GM03348 (cell line): ENCODE measurements at regions not wholly inside any gene's neighbourhood (a gene's known extent, or its start where the extent isn't known, plus 50 kb on each side); places are given as distances from the start of the nearest gene placed in this dataset.
"Not testable (repeated sequence)": the region's sequence is repeated elsewhere in the genome, so short reads cannot be mapped to it uniquely, and the experiment has no call there.

Source experiments
- DNase-seq: peaks from one replicate; pipeline ENCODE4 v3.0.0; 2012; ENCODE audit warnings: low spot score

DNA sequence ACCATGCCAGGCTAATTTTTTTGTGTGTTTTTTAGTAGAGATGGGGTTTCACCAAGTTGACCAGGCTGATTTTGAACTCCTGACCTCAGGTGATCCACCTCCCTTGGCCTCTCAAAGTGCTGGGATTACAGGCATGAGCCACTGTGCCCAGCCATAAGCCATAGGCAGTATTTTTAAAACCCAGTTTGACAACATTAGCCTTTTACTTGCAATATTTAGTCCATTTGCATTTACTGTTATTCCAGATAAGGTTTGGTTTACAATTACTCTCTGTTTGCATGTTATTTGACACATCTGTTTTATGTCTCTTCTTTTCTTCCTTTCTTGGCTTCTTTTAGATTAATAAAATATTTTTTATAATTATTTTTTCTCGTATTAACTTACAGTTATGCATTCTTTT lies 83.6 kb upstream of the EPHB3 start:
- no peak for DNase-seq

DNA sequence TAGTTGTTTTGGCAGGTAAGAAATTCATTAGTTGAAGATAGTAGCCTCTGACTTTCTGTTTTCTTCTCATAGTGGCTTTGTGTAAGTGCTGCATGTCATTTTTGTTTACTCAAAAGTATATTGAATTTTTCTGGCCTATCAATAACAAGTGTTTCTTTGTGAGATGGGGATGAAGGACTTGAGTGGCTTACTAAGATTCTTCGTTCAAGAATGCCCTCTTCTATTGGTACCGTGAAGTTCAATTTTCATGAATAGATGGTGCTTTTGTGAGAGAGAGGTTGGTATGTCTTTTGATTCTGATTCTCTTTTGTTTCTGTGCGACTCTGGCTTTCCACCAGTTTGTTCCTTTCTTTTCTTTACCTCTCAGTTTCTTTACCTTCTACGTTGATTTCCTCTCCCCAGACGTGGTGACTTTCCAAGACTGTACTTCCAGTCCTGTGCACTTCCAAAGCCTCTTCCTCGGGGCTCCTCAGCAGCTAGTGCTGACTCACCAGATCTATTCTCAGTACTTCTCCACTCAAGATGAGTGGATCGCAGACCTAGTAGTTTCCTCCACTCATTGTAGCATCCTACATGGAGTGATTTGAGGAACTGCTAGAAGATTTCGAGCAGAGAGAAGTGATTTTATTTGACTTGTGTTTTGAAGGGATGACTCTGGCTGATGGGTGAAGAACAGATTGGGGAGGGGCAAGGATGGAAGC lies 82.0 kb upstream of the EPHB3 start:
- no peak for DNase-seq

DNA sequence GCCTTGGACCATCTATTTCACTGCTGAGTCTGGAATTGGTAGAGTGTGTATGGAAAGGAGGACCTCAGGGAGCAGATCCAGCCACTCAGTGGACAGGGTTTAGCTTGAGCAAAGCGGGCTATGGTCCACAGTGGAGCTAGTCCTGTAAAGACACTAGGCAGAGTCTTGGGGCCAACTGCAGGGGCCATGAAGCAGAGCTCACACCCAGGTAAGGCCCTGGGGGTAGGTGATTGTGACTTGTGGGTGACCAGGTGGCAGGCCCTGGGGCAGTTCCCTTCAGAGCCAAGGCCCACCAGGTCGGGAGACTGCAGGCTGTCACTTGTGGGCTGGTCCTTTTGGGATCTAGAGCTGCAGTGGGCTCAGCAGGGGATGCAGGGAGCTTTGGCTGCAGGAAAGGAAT lies 80.8 kb upstream of the EPHB3 start:
- DNase-seq = no peak

DNA sequence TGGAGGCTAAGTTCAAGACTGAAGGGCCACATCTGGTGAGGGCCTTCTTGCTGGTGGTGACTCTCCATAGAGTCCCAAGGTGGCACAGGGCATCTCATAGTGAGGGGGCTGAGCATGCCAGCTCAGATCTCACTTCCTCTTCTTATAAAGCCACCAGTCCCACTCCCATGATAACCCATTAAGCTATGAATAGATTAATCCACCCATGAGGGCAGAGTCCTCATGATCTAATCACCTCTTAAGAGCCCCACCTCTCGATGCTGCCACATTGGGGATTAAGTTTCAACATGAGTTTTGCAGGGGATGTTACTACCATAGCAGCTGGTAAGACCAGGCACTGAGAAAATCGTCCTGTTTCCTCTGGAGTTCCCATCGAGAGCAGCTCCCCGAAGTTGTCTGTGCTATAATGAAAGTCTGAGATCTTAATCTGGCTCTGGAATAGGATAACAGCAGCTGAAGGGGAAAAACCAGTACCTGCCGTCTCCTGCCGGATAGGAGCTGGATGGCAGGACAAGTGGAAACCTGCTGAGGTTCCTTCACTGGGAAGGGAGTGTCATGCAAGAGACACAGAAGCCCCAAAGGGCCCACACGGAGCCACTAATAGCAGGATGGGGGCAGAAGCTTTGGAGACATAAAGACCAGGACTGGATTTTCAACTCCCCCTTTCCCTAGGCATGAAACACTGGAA lies 79.5 kb upstream of the EPHB3 start:
- no peak for DNase-seq

DNA sequence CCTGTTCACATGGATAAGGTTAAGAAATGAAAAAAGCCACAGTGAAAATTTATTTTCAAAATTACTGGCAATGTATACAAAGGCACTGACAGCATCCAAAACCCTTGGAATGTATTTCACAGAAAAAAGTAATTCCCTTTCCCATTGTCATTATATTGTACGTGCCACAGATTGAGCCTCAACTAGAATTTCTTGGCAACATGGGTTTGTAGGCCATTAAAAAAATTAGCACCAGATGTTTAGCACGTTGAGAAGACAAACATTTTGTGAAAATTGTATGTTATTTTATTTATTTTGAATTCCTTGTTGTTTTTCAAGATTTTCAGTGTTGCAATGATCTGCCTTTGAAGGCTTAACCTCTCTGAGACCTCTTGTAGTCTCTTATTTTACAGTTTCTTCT lies 76.3 kb upstream of the EPHB3 start:
- no peak for DNase-seq

DNA sequence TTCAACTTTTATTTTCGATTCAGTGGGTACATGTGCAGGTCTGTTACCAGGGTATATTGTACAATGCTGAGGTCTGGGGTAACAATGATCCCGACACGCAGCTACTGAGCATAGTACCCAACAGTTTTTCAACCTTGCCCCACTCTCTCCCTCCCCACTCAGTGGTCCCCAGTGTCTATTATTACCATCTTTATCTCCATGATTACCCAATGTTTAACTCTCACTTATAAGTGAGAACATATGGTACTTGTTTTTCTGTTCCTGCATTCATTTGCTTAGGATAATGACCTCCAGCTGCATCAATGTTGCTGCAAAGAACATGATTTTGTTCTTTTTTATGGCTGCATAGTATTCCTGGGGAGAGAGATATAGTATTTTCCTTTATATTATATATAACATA lies 75.7 kb upstream of the EPHB3 start:
- DNase-seq = no peak

DNA sequence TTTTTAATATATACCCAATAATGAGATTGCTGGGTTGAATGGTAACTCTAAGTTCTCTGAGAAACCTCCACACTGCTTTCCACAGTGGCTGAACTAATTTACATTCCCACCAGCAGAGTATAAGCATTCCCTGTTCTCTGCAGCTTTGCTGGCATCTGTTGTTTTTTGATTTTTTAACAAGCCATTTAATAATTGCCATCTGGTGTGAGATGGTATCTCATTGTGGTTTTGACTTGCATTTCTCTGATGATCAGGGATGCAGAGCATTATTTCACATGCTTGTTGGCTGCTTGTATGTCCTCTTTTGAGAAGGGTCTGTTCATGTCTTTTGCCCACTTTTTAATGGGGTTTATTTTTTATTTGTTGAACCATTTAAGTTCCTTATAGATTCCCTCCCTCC lies 75.0 kb upstream of the EPHB3 start:
- DNase-seq = no peak

DNA sequence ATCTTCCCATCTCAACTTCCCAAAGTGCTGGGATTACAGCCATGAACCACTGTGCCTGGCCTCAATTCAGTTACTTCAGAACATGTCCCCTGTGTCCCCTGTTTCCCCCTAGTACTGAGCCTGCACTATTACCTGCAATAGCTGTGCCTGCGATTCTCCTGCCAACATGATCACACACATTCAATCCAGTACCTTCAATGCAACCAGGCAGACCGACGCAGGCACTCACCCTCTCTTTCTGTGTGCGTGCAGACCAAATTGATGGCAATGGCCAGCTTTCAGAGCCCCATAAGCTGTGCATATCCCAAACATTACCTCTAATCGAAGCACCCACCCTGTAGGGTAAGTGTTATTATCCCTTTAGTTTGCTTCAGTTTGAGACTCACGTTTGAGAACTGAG lies 73.0 kb upstream of the EPHB3 start:
- no peak for DNase-seq

DNA sequence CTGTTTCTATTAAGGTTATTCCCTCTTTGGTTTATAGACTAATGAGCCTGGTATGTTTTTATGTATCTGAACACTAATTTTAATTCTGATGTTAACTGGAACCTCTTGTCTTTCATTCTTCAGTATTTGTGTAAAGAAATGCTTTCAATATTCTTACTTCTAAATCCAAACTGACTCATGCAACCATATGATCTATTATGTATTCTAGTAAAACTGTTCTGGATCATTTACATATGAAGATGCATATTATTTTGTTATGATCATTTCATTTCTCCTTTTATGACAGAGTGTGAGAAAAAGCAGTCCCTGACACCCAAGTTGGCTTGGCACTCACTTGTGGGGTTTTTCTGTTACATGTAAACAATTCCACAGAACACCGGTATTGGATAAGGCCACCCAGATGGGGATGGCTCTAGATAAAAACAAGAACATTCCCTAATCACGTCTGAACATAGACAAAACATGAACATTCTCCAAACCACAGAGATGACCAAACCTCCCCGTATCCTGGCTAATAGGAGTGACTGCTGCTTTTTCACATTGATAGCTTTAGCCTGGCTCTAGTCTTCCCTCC lies 72.2 kb upstream of the EPHB3 start:
- DNase-seq = no peak

DNA sequence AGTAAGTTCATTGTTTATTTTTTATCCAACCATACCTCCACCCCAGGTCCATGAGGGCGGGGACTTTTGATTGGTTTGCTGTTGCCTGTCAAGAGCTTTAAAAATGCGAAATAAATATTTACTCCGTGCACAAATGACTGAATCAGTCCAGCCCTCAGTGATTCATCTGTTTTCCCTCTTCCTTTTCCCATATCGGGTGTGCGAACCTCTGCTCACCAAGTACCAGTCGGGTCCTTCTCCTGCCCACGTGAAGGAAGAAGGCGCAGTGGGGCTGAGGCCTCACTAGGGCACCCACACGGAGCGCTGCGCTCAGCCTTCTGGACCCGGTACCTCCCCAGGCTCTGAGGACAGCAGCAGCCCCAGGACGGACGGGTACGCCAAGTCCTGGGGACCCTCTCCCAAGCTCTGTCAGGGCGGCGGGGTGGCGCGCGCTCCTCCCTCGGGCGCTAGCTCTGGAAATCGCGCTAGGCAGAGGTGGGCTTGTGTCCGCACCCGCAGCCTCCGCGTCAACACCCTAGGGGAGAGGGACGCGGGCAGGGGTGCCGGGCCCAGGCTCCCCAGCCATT lies 70.5 kb upstream of the EPHB3 start:
- no peak for DNase-seq

DNA sequence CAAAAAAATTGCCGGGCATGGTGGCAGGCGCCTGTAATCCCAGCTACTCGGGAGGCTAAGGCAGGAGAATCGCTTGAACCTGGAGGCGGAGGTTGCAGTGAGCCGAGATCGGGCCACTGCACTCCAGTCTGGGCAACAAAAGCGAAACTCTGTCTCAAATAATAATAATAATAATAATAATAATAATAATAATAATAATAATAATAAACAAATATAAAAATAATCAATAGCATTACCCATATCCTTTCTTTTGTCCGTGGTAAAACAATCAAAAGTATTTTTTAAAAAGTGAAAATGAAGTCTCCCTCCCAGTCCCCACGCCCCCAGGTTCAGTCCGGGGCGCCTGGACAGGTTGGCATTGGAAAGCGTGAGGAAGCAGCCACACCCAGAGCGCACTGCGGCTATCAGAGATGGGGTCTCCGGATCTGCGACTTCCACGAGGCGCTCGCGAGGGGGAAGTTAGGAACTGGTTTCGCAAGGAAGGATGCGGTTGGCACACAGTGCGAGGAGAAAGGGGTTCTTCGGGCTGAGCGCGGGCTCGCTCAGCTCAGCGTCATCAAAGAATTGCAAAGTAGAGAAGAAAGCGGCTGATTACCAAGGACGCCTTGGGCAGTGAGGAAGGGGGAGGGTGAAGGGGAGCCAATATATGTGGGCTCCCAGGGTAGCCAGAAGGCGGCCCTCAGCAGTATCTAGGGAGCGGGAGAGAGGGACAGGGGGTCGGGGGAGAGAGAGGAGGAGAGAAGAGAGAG lies 69.5 kb upstream of the EPHB3 start:
- DNase-seq = no peak

DNA sequence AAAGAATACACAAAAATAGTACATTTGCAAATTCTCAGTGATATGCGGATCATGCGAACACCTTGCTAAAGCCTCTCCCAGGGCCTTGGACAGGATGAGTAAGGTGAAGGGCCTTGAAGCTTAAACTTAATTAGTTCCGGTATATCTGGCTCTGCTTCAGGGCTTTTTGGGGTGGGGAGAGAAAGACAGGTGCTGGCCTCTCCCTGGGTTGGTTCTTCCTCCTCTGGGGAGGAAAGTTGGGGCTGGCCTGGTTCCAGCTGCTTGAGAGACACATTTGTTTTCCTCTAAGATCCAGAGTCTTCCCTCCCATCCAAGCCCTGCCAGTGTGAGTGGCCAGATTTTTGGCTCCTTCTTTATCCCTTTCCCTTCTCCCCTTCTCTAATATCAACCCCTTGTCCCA lies 64.7 kb upstream of the EPHB3 start:
- no peak for DNase-seq

DNA sequence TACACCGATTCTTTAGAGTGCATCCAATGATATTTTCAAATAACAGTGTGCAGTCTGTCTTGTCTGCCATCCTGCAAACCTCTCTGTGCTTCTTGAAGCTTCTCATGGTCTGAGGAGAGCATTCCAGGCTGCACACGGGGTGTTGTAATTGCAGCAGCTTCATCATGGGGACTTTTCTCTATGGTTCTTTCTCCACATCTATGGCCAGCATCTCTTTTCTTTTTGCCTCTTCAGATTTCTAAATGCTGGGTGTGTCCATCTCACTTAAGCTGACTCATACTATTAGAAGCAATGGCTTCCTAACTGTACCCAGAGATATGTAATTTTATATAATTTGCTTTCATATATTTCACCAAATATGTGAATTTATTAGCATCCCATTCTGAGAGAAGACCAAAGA lies 63.8 kb upstream of the EPHB3 start:
- DNase-seq = no peak

DNA sequence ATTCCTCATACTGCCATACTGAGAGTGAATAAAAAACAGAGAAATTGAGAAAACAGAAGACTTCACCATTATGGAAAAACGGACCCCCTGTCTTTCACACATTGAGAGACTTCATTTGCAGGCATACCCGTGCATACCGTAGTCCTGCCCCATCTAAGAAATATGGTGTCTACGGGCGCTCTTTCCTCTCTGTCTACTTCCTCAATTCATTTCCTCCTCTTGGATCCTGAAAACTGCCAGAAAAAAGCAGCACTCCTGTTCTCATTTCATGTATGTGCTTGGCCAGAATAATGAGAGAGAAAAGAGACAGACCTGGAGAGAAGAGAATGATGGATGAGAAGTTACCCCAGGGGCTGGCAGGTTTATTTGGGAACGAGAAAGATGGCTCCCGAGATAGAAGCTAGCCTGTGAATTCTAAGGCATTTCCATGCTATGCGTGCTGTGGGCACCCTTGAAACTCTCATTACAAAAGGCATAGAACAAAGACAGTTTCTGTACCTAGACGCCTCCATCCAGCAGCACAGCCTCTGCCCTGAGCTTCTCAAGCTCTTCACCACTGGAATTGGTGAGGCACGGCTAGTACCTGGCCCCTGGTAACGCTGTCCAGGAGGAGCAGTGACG lies 62.5 kb upstream of the EPHB3 start:
- DNase-seq = no peak

DNA sequence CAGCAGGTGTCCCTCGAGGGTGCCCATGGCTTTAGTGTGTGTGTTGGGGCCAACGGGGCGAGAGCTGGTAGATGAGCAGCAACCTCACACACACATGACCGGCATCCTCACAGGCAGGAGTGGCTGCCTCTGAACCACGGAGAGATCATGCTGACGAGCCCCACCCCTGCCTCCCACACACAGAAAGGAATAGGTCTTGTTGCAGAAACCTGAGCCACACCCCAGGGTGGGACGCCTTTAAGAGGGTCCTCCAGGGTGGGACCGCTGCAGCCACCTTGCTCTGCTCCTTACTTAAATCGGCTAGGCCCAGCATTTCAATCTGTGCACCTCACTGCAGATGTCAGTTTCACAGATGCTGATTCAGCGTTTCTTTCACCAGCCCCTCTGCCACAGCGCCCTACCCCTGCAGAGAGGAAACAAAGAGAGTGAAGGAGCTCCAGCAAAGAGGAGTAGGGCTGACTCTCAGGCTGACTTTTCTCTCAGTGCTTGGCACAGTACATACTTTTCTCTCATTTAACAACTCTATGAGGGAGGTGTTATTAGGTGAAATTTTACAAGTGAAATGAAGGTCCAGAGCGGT lies 61.2 kb upstream of the EPHB3 start:
- no peak for DNase-seq

DNA sequence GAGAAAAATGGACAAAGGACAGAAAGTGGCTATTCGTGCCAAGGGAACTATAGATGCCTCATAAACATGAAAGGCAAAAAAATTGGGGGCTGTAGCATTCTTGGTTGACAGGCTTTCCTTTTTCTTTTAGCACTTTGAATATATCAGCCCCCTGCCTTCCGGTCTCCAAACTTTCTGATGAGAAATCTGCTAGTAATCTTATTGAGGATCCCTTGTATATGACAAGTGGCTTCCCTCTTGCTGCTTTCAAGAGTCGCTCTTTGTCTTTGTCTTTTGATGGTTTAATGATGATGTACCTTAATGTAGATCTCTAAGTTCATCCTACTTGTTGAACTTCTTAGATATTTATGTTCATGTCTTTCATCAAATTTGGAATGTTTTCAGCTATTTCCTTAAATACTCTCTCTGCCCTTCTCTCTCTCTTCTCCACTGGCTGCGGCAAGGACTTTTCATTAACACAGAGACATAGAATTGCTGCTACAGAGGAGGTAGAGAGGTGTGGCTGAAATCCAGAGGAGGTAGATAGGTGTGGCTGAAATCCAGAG lies 59.4 kb upstream of the EPHB3 start:
- no peak for DNase-seq

DNA sequence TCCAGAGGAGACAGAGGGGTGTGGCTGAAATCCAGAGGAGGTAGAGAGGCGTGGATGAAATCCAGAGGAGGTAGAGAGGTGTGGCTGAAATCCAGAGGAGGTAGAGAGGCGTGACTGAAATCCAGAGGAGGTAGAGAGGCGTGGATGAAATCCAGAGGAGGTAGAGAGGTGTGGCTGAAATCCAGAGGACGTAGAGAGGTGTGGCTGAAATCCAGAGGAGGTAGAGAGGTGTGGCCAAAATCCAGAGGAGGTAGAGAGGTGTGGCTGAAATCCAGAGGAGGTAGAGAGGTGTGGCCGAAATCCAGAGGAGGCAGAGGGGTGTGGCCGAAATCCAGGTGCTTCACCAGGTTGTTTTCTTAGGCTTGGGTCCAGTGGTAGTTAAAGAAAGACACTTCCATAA lies 58.7 kb upstream of the EPHB3 start:
- DNase-seq = not testable (repeated sequence)

DNA sequence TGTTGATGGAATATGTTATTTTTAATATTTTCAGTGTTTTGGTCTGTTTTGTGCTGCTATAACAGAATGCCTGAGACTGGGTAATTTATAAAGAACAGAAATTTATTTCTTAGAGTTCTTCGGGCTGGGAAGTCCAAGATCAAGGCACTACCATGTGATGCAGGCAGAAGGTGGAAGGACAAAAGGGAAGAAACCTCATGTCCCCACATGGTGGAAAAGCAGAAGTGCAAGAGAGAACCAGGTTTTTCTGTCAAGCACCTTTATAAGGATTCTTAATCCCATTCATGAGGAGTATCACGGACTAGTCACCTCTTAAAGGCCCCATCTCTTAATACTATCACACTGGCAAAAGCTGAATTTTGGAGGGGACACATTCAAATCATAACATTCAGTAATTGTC lies 57.9 kb upstream of the EPHB3 start:
- DNase-seq = no peak

DNA sequence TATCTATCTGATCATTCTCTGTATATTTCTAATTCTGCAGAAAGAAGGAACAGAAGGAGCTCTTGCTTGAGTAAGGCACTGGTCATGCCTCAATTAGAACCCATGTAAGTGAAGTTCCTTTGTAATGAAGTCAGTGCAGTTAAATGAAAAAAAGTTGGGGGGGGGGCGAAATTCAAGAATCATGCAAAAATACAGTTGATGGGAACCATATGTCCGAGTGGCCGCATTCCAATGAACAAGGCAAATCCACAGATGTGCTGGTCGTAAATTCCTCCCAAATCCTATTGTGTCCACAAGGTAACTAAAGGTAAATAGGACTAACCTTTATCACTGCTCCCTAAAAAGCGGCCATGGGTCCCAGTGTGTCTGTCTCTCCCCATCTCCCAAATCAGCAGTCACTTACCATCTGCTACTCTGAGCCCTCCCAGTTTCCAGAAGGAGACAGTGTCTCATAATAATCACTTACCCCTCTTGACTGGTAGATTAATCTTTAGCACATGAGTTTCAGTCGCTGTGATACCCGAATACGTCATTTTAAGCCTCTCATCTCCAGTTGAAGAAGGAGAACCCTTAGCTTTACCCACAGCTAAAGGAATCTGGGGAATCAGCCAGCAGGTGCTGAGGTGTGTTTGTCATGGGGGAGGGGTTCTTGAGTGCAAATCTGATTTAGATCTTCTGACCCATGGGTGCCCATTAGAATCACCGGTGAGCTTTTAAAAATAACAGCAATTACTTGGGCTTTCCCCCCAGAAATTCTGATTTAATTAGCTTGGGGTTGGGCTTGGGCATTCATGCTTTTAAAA lies 56.3 kb upstream of the EPHB3 start:
- peak; percentile 25 for DNase-seq

DNA sequence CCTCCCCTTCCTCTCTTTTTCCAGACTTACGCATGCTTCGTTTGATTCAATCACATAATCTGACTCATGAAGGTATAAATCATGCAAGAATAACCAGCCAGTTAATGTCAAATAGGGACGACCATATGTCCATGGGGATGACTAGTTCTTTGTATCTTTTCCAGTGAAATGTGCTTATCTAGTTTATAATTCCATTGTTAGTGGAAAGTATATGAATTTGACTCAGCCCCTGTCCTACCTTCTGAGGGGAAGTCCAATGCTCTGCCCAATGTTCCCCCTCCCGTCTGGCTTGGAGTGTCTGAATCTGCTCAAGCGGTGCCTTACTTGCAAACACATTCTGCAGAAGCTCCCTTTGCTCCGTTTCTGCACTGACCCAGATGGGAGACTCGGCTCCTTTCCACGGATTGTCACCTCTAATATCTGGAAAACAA lies 55.0 kb upstream of the EPHB3 start:
- DNase-seq = peak; percentile 30

DNA sequence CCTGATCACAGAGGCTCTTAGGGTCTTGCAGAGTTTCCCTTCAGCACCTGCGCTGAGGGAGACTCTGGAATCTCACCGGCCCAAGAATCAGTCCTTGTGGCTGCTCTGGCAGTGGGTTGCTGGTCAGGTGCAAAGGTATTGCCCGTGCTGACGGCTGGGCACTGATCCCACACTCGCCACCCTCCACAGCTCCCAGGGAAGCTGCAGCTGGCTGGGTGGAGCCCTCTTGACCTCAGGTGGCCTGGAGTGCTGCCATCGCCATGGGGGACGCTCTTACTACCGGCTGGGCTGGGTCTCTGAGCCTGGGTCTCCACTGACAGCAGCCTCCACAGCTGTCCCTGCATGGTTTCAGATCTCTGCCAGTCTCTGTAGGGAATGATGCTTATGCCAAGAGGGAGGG lies 52.6 kb upstream of the EPHB3 start:
- DNase-seq = no peak
